ENCODE measurements at regions not wholly inside any gene's neighbourhood (a gene's known extent, or its start where the extent isn't known, plus 50 kb on each side); places are given as distances from the start of the nearest gene placed in this dataset.
"Not testable (repeated sequence)": the region's sequence is repeated elsewhere in the genome, so short reads cannot be mapped to it uniquely, and the experiment has no call there.

- DNase-seq (ENCODE audit: low read depth in 2 of 2), result no peak
These were observed 230.8 kb upstream of the CHAC2 start for GRCh38 chr2:53536583-53537361.

DNA sequence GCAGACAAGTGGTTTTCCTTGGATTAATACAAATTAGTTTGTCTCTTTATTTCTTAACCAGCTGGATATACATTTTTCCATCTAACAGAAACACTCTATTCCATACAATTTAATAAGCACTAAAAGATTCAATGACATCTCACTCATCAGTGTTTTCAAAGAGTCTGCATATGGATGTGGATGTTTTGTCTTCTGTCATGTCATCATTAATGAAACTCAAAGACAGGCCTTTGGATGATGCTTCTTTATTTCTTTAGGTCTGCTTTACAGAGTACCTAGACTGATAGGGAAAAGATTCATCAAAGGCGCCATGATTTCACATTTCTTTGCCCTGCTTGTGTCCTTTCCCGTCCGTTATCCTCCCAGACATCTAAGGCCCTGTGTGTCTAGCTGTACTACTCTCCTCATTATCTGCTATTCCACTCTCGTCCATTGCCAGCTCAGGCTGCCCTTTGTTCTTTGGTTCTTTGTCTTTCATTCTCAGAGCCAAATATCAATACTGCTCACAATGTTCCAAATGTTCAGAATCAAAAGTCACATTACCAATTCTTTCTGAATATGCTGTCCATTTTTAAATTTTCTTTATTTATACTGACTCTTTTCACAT is 232.3 kb upstream of the CHAC2 start:
- DNase-seq (ENCODE audit: low read depth in 2 of 2), result no peak

DNA sequence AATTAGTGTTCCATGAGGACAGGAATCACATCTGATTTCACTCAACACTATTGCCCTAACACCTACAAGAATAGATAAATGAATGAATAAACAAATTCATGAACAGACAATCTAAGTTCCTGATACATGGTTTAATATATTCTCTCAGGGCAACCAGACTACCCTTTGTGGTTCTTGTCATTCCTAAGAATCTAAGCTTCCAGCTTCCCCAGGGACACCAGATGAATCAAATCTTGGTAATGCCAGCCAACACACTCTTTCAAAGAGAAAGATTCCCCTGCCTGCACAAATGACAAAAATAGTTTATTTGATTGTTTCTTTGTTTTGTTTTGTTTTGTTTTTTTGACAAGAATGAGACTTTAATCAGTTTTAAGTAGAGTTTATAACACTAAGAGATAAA is 237.5 kb upstream of the CHAC2 start:
- no peak for DNase-seq (ENCODE audit: low read depth in 2 of 2)

- DNase-seq (ENCODE audit: low read depth in 2 of 2), result no peak
These were observed 240.5 kb upstream of the CHAC2 start for GRCh38 chr2:53527056-53527455.

GRCh38 chr2:53519918-53520841 is 247.4 kb upstream of the CHAC2 start:
- no peak for DNase-seq (ENCODE audit: low read depth in 2 of 2)

DNA sequence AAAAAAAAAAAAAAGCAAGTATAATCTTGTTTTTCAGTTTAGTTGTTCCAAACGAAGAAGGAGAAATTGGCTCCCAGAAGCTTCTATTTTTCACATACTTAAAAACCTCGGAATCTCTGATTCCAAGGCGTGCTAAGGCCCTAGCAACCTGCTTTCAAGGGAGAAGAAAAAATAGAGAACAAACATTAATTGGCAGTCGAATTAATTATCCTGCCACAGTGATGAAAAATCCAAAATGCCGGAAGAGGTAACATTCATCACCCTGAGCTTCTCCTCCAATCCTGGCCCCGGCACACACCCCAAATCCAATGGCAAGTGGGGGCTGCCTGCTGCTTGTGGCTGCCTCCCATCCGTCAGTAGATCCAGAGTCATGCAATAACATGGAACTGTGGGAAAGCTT is 250.2 kb upstream of the CHAC2 start:
- no peak for DNase-seq (ENCODE audit: low read depth in 2 of 2)

- DNase-seq (ENCODE audit: low read depth in 2 of 2), result no peak
These were observed 251.0 kb upstream of the CHAC2 start for GRCh38 chr2:53516650-53517049.

DNA sequence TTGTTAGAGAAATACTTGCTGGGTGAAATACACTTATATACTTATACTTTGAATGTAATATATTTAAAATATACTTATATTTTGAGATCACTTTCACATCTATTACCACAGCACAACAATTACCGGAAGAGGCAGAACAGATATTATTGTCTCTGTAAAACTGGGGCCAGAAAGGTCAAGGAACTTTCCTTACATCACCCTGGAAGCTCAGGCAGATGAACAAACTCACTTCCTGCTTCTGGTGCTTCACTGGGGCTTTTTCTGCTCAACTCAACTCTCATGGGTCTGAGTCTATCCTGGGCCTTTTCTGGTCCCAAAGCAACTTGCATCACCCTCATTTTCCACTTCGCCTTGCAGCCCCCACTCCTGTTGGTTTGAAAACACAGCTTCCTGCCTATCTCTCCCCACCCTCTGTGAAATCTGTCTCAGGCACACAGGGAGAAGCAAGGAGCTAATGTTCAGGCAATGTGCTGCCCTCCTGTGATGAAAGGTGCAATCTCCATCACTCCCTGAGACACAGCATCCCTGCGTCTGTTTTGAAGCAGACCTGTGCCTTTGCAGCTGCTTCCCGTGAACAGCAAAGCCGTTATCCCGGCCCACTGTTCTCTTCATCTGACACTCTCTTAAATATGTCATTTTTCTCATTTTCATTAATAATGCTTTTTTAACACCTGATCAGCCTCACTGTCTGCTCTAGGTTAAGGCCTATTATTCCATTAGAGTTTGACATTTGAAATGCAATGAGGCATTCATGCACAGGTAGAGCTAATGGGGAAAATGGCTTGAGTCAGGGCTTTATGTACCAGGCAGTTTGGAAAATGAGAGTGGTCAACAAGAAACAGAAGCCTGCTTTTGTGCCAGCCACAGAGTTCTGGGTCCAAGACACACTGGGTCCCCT is 251.9 kb upstream of the CHAC2 start:
- peak; percentile 24 to 51 for DNase-seq (ENCODE audit: low read depth in 2 of 2)

DNA sequence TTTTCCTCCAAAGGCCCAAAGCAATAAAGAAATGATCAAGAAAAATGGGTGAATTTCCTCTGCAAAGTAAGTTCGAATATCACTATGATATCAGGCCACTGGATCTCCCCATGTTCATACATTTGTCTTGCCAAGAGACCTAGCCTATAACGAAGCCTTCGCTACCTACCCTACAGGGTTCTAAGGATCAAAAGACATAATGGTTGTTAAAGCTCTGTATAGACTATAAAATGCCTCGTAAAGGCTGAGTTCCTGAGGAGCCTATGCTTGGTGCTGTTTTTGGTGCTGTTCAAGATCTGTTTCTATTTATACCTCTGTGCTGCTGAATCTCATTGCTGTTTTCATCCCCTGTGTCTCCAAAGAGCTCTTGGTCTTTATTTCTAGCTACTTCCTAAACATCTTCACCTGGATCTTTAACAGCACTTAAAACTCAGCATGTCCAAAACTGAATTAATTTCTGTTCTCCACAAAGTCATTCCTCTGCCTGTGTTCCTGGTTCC is 254.4 kb upstream of the CHAC2 start:
- no peak for DNase-seq (ENCODE audit: low read depth in 2 of 2)

- DNase-seq (ENCODE audit: low read depth in 2 of 2), result no peak
These were observed 255.4 kb upstream of the CHAC2 start for GRCh38 chr2:53512071-53512826.

DNA sequence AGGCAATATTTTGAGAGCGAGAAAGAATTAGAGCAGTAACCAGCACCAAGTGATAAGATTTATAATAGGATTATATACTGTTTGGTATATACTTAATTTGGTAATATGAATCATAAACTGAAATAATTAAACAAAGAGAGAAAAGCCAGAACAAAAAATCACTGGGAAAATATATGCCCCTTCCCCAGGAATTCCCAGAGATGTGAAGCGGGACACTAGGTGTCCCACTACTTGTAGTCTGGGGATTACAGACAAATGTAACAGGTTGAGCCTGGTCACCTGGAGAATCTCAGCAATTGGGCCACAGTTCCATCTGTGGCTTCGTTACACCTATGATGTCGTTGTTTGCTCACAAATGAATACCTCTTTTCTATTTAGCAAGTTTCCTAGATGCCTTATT is 256.1 kb upstream of the CHAC2 start:
- no peak for DNase-seq (ENCODE audit: low read depth in 2 of 2)

DNA sequence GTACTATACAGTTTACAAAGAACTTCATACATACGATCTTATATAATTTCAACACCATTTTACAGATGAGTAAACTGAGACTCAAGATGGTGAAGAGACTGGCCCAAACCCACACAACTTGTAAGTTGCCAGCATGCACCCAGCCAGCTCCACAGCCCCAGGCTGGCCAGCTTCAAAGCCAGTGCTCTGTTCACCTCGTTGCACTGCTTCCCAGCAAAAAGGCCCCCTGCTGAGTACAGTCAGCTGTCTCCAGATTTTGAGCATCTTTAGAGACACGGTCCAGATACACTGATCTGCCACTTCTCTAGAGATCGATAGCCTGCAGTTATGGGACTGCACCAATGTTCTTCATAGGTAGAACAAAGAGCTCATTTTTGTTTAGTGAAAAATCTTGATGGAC is 257.2 kb upstream of the CHAC2 start:
- DNase-seq (ENCODE audit: low read depth in 2 of 2), result no peak

DNA sequence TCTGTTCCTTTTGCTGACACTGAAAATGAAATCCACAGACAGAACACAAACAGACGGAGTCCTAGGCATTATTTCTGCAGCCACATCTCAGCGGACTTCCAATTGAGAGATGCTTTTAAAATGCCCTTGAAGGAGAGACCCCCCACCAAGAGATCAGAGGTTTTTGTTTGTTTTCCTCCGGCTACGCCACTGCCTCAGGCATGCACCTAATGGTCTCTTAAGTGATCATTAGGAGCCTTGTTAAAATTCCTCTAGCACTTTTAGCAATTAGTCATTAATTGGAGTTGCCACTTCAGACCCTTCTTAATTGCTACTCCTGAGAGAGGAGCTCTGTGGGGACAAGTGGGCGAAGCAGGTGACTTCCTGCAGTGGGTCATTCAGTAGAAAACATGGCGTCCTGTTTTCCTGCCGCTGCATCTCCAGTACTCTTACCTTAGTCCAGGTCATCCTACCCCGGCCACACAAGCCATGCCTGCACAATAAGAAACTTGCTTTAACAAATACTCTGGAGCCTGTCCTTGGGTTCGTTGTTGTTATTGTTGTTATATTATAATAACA is 257.7 kb upstream of the CHAC2 start:
- no peak for DNase-seq (ENCODE audit: low read depth in 2 of 2)

DNA sequence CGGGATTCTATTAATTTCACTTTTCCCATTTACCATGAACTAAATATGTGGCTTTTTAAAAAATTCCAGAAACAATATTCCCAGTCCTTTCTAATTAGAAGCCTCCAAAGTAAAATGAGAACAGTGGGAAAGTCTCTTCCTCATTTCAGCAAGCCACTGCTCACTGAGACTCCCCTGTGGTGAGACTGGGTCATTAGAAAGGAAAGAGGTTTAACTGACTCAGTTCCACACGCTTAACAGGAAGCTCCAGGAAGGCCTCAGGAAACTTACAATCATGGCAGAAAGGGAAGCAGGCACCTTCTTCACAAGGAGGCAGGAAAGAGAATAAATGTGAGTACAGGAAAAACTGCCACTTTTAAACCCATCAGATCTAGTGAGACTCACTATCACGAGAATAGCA is 258.9 kb upstream of the CHAC2 start:
- no peak for DNase-seq (ENCODE audit: low read depth in 2 of 2)

GRCh38 chr2:53507070-53507469 is 260.5 kb upstream of the CHAC2 start:
- DNase-seq (ENCODE audit: low read depth in 2 of 2), result not testable (repeated sequence)

DNA sequence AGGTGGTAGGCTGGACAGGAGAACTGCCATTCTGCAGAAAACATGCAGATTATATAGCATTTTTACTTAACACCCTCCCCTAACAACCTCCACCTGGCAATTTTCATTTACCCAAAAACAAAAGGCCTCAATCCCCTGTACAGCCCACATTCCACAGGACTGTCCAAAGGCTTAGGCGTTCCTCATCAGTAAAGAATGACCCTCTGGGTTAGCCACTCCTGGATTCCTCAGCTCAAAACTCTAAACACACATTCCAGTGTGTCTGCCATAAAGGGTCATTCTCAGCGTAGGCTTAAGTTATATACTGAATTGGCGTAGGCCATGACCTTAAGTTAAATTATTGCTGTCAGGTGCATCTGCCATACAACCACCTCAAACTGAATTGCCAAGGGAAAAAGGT is 261.8 kb upstream of the CHAC2 start:
- no peak for DNase-seq (ENCODE audit: low read depth in 2 of 2)

DNA sequence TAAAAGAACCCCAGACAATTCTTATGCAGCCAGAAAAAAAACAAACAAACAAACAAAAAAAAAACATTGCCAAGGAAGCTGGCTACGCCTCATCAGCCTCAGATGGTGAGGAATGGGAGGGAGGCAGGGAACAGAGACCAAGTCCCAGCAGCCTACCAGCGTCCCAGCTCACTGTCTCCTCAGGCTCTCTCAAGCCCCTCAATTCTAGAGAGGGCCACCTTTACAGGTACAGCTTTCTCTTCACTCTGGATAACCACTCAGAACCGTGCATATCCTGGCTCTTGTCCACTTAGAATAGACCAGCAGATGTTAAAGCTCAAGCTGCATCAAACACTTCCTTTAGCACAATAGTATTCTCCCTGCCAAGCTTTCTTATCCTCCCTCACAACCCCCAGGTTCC is 263.1 kb upstream of the CHAC2 start:
- no peak for DNase-seq (ENCODE audit: low read depth in 2 of 2)

DNA sequence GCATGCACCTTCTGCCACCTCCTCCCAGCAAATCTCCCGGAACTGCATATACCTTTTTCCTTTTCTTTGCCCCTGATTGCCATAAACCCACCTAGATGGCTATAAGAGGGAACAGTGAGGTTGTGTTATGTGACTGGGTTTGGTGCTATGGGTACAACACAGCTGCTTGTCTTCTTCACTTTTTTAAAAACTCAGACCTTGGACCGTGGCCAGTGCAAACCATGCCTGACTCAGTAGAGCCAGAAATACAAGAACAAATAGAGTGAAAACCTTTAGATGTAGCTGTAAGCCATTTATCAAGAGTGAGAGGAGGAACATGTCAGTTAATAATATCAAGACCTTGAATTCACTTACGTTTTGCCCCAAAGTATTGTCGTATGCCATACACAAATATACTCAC is 267.4 kb upstream of the CHAC2 start:
- DNase-seq (ENCODE audit: low read depth in 2 of 2), result no peak

GRCh38 chr2:53498210-53498609 is 269.4 kb upstream of the CHAC2 start:
- peak in 1 of 2 donors; percentile 64 for DNase-seq (ENCODE audit: low read depth in 2 of 2)

GRCh38 chr2:53497020-53497419 is 270.6 kb upstream of the CHAC2 start:
- no peak for DNase-seq (ENCODE audit: low read depth in 2 of 2)
